SHP77 (cell line): ENCODE measurements at regions not wholly inside any gene's neighbourhood (a gene's known extent, or its start where the extent isn't known, plus 50 kb on each side); places are given as distances from the start of the nearest gene placed in this dataset.
"Not testable (repeated sequence)": the region's sequence is repeated elsewhere in the genome, so short reads cannot be mapped to it uniquely, and the experiment has no call there.

Source experiments
- DNase-seq, 2 experiments: peaks; one replicate each; lab custom pipeline; 2025; lab: John Stamatoyannopoulos, UW

- no peak for DNase-seq
Observed at GRCh38 chr2:118464546-118465265, 376.4 kb downstream of the INSIG2 start.

DNA sequence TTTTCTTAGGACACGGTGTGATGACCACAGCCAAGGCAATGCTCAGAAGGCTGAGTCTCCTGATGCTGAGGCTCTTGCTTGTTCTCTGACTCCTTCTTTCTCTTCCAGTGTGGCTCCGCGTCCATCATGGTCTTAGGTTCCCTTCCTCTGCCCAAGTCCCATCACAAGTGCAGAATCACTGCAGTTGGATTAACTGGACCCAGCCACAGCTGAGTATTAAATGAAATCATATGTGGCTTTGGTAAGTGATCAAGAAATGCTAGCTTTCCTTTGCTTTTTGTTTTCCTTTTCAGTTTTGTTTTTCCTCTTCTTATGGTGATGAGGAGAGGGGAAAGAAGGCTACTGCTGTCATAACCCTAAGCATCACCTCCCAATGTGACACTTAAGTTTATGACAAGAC lies 375.8 kb downstream of the INSIG2 start:
- no peak for DNase-seq

DNA sequence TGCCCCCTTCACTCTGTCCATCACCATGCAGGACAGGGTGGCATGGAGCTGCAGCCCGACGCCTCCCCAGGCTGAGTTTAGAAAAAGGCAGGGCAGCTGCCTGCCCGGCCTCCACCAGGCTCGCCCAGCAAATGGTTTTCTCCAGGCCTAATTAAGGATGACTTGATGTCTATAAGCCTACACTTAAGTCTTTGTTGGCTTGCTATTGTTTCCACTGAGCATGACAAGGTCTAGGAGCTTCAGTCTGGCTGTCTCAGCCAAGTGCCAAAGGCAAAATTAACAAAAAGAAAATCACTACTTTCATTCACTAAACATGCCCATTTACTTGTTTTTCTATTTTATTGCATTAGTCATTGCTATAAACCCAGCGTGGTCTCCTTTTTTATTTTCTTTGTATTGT lies 372.2 kb downstream of the INSIG2 start:
- no peak for DNase-seq

DNA sequence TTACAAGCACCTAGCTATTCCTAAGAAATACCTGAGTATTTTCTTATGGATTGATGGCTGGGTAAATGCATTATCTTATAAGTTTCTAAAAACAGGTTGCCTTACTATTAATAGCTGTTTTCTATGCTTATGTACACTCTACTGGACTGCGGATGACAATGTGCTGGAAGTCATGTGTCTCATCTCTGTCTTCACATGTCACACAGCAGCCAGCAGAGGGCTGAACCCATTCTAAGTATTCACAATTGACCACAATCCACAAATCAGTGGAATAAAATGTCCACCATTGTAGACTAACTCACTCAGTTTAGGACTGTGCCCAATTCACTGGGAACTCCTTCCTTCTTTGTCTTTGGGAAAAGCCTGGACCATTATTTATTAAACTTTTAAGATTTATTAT lies 371.2 kb downstream of the INSIG2 start:
- DNase-seq = no peak

DNA sequence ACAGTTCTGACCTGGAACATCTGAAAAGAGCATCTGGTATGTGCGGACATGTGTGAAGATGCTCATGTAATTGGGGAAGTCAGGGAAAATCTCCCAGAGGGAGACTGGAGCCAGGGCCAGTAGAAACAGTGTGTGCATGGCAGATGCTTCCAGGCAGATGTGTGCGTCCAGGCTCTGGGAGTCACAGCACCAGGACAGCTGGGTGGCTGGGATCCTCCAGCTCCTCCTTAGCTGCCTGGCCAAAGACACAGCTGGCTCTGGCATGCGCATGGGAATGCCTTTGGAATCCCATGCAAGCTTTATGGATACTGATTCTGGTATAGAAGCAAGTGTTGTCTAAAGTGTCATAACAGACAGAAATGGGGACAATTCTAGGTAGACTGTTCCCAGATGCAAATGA lies 369.7 kb downstream of the INSIG2 start:
- no peak for DNase-seq

- no peak for DNase-seq
Observed at GRCh38 chr2:118449401-118449800, 361.1 kb downstream of the INSIG2 start.

GRCh38 chr2:118443596-118443995 lies 355.3 kb downstream of the INSIG2 start:
- DNase-seq = no peak

GRCh38 chr2:118442996-118443553 lies 354.8 kb downstream of the INSIG2 start:
- DNase-seq = peak in 1 of 2 experiments; percentile 18

- no peak for DNase-seq
Observed at GRCh38 chr2:118442046-118442445, 353.8 kb downstream of the INSIG2 start.

- DNase-seq = no peak
Observed at GRCh38 chr2:118440404-118441098, 352.3 kb downstream of the INSIG2 start.

DNA sequence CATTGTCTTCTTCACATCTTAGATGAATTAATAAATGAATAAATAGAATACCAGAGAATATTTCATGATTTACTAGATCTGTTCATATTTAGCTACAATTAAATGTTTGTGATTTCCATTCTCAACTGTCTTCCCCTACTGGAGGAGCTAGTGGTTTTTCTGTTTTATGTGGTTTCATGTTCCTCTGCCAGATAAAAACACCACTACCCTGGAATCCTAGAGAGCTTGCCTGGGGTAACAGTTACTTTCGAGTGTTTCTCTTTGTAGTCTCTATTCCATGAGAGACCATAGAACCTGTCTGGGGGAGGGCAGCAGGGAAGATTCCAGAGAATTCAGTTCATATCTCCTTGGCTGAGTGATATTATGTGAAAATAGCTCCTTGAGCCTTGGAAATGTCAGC lies 349.2 kb downstream of the INSIG2 start:
- DNase-seq = no peak

DNA sequence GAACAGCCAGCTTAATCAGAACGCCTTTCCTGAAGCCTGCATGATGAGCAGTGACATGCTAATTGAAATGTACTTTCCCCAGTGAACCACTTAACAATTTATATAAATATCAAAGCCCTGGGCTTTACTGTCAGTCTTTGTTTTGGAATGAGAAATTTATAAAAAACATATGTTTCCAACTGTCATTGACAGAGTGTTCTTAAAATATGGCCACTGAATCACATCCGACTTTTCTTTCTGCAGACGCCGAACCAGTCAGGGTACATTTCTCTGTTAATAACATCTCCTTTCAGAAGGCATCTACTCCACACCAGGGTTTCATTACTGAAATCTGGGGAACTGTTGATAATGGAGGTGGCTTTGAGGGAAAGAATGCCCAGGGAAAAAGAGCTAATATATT lies 343.7 kb downstream of the INSIG2 start:
- DNase-seq = no peak

- DNase-seq = no peak
Observed at GRCh38 chr2:118431586-118431985, 343.3 kb downstream of the INSIG2 start.

- no peak for DNase-seq
Observed at GRCh38 chr2:118431165-118431517, 342.9 kb downstream of the INSIG2 start.

GRCh38 chr2:118430510-118431164 lies 342.4 kb downstream of the INSIG2 start:
- no peak for DNase-seq

GRCh38 chr2:118425191-118425590 lies 336.9 kb downstream of the INSIG2 start:
- DNase-seq = no peak

DNA sequence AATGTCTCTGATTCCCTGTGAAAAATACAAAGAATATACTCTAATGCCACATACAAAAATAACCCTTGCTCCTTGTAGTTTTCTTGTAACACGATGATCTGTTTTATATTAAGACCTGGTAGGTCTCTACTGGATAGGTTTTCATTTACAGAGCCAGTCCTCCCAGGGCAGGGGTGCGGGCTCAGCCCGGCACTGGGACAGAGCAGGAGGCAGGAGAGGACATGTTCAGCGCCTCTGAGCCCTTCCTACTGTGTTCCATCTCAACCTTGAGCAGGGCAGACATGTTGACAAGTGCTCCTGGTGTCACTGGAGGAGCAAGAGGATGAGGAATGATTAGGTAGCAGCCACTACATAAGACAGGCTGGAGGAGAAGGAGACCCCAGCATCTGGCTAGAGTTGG lies 335.5 kb downstream of the INSIG2 start:
- DNase-seq = no peak

- DNase-seq = no peak
Observed at GRCh38 chr2:118421648-118422047, 333.4 kb downstream of the INSIG2 start.

- no peak for DNase-seq
Observed at GRCh38 chr2:118417406-118418120, 329.3 kb downstream of the INSIG2 start.

DNA sequence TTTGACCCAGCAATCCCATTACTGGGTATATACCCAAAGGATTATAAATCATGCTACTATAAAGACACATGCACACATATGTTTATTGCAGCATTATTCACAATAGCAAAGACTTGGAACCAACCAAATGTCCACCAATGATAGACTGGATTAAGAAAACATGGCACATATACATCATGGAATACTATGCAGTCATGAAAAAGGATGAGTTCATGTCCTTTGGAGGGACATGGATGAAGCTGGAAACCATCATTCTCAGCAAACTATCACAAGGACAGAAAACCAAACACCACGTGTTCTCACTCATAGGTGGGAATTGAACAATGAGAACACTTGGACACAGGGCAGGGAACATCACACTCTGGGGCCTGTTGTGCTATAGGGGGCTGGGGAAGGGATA lies 326.9 kb downstream of the INSIG2 start:
- DNase-seq = not testable (repeated sequence)

DNA sequence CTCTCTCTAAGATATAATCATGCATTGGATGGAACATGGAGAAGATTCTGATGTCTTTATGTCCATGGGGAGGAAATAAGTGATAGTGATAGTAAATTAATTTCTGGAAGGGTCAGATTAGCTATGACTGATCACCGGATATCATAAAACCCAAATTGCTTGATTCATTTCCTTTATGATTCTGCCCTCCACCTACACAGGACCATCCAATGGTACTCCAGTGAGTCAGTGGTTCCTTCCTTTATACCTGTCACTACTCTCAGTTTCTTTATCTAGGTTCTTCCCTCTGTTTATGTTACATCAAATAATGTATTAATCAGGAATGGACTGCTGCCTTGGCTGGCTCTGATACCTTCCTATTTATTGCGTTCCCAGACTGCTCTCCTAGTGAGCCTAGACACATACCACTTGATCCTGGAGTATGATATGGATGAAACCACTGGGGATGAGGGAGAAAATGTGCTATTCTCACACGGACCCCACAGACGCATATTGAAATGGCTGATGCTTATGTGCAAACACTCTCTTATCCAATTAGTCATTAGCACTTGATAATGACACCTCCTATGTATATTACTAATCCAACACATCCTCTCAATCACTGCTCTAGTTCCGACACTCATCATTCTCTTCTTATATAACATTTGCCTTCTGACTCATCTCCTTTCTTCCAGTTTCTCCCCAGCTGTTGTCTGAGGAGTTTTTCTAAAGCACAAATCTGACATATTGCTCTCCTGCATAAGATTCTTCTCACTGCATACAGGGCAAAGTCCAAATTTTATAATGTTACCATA lies 315.6 kb downstream of the INSIG2 start:
- no peak for DNase-seq

- DNase-seq = no peak
Observed at GRCh38 chr2:118388771-118389170, 300.5 kb downstream of the INSIG2 start.
